ENCODE measurements at regions not wholly inside any gene's neighbourhood (a gene's known extent, or its start where the extent isn't known, plus 50 kb on each side); places are given as distances from the start of the nearest gene placed in this dataset.

- TF ChIP-seq, protein P1, sequence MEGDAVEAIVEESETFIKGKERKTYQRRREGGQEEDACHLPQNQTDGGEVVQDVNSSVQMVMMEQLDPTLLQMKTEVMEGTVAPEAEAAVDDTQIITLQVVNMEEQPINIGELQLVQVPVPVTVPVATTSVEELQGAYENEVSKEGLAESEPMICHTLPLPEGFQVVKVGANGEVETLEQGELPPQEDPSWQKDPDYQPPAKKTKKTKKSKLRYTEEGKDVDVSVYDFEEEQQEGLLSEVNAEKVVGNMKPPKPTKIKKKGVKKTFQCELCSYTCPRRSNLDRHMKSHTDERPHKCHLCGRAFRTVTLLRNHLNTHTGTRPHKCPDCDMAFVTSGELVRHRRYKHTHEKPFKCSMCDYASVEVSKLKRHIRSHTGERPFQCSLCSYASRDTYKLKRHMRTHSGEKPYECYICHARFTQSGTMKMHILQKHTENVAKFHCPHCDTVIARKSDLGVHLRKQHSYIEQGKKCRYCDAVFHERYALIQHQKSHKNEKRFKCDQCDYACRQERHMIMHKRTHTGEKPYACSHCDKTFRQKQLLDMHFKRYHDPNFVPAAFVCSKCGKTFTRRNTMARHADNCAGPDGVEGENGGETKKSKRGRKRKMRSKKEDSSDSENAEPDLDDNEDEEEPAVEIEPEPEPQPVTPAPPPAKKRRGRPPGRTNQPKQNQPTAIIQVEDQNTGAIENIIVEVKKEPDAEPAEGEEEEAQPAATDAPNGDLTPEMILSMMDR (IDR thresholded peaks at IDR 0.05; ENCODE audit: insufficient read depth, missing control alignments), result no peak
- no peak for FAIRE-seq
- no peak for DNase-seq (ENCODE audit: insufficient read length, low spot score)
Observed at GRCh38 chr2:19674051-19675002, 227.5 kb downstream of the TTC32 start.

- FAIRE-seq, result no peak
- TF ChIP-seq, protein P1 (IDR thresholded peaks at IDR 0.05; ENCODE audit: insufficient read depth, missing control alignments), result no peak
Observed at GRCh38 chr2:19673213-19673791, 228.5 kb downstream of the TTC32 start.

GRCh38 chr2:19671916-19672315 lies 229.9 kb downstream of the TTC32 start:
- DNase-seq (ENCODE audit: insufficient read length, low spot score), result no peak
- FAIRE-seq, result no peak
- TF ChIP-seq, protein P1 (IDR thresholded peaks at IDR 0.05; ENCODE audit: insufficient read depth, missing control alignments), result no peak

More at GRCh38 chr2:19673213-19673791, 228.5 kb downstream of the TTC32 start:
- DNase-seq (ENCODE audit: insufficient read length, low spot score), result no peak

DNA sequence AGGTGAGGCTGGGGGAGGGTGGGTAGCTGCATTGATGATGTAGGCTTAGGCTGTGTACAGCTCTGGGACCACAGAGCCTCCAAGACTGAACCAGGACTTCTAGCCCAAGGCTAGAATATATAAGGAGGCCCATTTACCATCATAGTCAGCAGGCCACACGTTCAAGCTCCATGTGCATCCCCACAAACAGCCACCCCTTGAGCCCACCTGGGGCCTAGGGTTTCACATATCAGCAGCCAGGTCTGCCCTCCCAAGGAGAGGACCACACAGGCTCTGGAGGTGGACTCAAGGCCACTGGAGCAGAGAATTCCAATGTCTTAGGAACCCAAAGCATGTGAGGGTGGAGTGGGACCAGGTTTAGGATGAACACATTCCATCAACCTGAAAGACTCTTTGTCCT lies 230.5 kb downstream of the TTC32 start:
- DNase-seq (ENCODE audit: insufficient read length, low spot score) (no peak), FAIRE-seq (no peak)

DNA sequence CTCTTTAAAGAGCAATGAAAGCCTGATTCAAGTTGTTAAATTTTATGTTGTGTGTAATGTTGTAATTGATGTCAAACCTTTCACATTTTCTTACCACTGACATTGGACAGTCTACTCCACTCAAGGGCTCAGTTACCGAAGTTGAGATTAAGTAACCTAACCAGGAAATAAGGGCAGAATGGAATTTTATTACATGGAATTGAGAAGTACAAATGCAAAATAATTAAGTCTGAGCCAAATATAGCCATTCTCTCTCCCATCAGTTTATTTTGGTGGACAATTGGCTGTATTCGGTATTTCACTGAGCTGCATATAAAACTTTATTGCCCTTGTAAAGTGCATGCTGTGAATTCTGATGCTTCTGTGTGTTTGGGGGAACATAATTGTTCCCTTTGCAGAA lies 231.5 kb downstream of the TTC32 start:
- TF ChIP-seq, protein P1 (IDR thresholded peaks at IDR 0.05; ENCODE audit: insufficient read depth, missing control alignments), result no peak
- no peak for FAIRE-seq

More for the DNA sequence above, 230.5 kb downstream of the TTC32 start:
- TF ChIP-seq, protein P1 (IDR thresholded peaks at IDR 0.05; ENCODE audit: insufficient read depth, missing control alignments), result no peak

GRCh38 chr2:19669559-19669958 lies 232.2 kb downstream of the TTC32 start:
- TF ChIP-seq, protein P1 (IDR thresholded peaks at IDR 0.05; ENCODE audit: insufficient read depth, missing control alignments), result no peak
- FAIRE-seq, result no peak
- no peak for DNase-seq (ENCODE audit: insufficient read length, low spot score)

More for the DNA sequence above, 231.5 kb downstream of the TTC32 start:
- DNase-seq (ENCODE audit: insufficient read length, low spot score), result no peak
